Activated CD4-positive, alpha-beta memory T cell treated with anti-CD3 and anti-CD28 coated beads for 36 hours (primary cell): ENCODE measurements at regions not wholly inside any gene's neighbourhood (a gene's known extent, or its start where the extent isn't known, plus 50 kb on each side); places are given as distances from the start of the nearest gene placed in this dataset.

Experiments used
- CTCF ChIA-PET: fragments of 350-600 bp; sonication (Branson Sonifier 250); formaldehyde crosslinking; loops from one replicate; lab custom pipeline; 2021; ENCODE audit warnings: antibody characterized with exemption, inconsistent platforms; lab: Charles Lee
- POLR2A ChIA-PET: fragments of 350-600 bp; sonication (Branson Sonifier 250); formaldehyde crosslinking; loops from one replicate; lab custom pipeline; 2021; ENCODE audit warnings: antibody characterized with exemption; lab: Charles Lee
- DNase-seq: peaks from one replicate; pipeline ENCODE4 v3.0.0-alpha.2; 2020
- H3K27ac Mint-ChIP-seq: one replicate; pipeline ENCODE4 v1.8.0; 2021; ENCODE audit warnings: mixed read lengths
- H3K27me3 Mint-ChIP-seq: one replicate; pipeline ENCODE4 v1.8.0; 2021; ENCODE audit warnings: mixed read lengths
- H3K36me3 Mint-ChIP-seq: one replicate; pipeline ENCODE4 v1.8.0; 2021; ENCODE audit warnings: mixed read lengths
- H3K4me1 Mint-ChIP-seq: one replicate; pipeline ENCODE4 v1.8.0; 2021; ENCODE audit warnings: low read depth, mixed read lengths
- H3K4me3 Mint-ChIP-seq: one replicate; pipeline ENCODE4 v1.8.0; 2021; ENCODE audit warnings: mild to moderate bottlenecking, mixed read lengths
- H3K9me3 Mint-ChIP-seq: one replicate; pipeline ENCODE4 v1.8.0; 2021; ENCODE audit warnings: mixed read lengths
- intact Hi-C: fragments of 100-400 bp; cut with micrococcal nuclease; formaldehyde crosslinking; loops from one replicate; pipeline ENCODE4 v1.15.1; 2023

- Mint-ChIP-seq H3K27me3 (peaks cover 9% of the 10 kb centered on the region), H3K27ac (no peak overlapping the region), H3K4me3 (no peak overlapping the region), H3K4me1 (no peaks in the 10 kb centered on the region), H3K36me3 (no peaks in the 10 kb centered on the region), H3K9me3 (no peaks in the 10 kb centered on the region)
- intact Hi-C loops = no loop called here
- no peak for DNase-seq
- CTCF ChIA-PET = no interaction called here
- POLR2A ChIA-PET = no interaction called here
Observed at GRCh38 chr5:58202941-58203444, 256.9 kb downstream of the PLK2 start.

GRCh38 chr5:58201922-58202648, 257.8 kb downstream of the PLK2 start:
- Mint-ChIP-seq H3K27ac (no peak overlapping the region), H3K9me3 (no peaks in the 10 kb centered on the region), H3K27me3 (peaks cover 9% of the 10 kb centered on the region), H3K4me3 (no peak overlapping the region), H3K4me1 (no peaks in the 10 kb centered on the region), H3K36me3 (no peaks in the 10 kb centered on the region)
- POLR2A ChIA-PET = no interaction called here
- DNase-seq = no peak
- intact Hi-C loops = no loop called here
- CTCF ChIA-PET = no interaction called here

- intact Hi-C loops = no loop called here
- H3K27me3 Mint-ChIP-seq = peaks cover 4% of the 10 kb centered on the region
- CTCF ChIA-PET = no interaction called here
Observed at GRCh38 chr5:58200451-58200850, 259.4 kb downstream of the PLK2 start.

GRCh38 chr5:58199087-58199486, 260.8 kb downstream of the PLK2 start:
- ChIA-PET POLR2A (no interaction called here), CTCF (no interaction called here)
- no peak overlapping the region for H3K27ac Mint-ChIP-seq
- intact Hi-C loops = no loop called here
- no peaks in the 10 kb centered on the region for H3K9me3 Mint-ChIP-seq
- no peaks in the 10 kb centered on the region for H3K36me3 Mint-ChIP-seq
- no peak overlapping the region for H3K4me3 Mint-ChIP-seq
- DNase-seq = no peak
- peaks cover 3% of the 10 kb centered on the region for H3K27me3 Mint-ChIP-seq
- no peaks in the 10 kb centered on the region for H3K4me1 Mint-ChIP-seq

More at GRCh38 chr5:58200451-58200850, 259.4 kb downstream of the PLK2 start:
- Mint-ChIP-seq H3K36me3 (no peaks in the 10 kb centered on the region), H3K27ac (no peak overlapping the region), H3K4me3 (no peak overlapping the region), H3K9me3 (no peaks in the 10 kb centered on the region), H3K4me1 (no peaks in the 10 kb centered on the region)
- POLR2A ChIA-PET = no interaction called here
- no peak for DNase-seq

- Mint-ChIP-seq H3K9me3 (no peaks in the 10 kb centered on the region), H3K36me3 (no peaks in the 10 kb centered on the region), H3K4me1 (no peaks in the 10 kb centered on the region), H3K27ac (no peak overlapping the region), H3K27me3 (peaks cover 3% of the 10 kb centered on the region), H3K4me3 (no peak overlapping the region)
- POLR2A ChIA-PET = no interaction called here
- no peak for DNase-seq
- intact Hi-C loops = no loop called here
- CTCF ChIA-PET = no interaction called here
Observed at GRCh38 chr5:58198330-58198729, 261.6 kb downstream of the PLK2 start.

- Mint-ChIP-seq H3K9me3 (no peaks in the 10 kb centered on the region), H3K36me3 (no peaks in the 10 kb centered on the region), H3K27ac (no peak overlapping the region), H3K27me3 (peaks cover 3% of the 10 kb centered on the region), H3K4me1 (no peaks in the 10 kb centered on the region), H3K4me3 (no peak overlapping the region)
- intact Hi-C loops = no loop called here
- DNase-seq = no peak
- ChIA-PET POLR2A (no interaction called here), CTCF (no interaction called here)
Observed at GRCh38 chr5:58197875-58198274, 262.0 kb downstream of the PLK2 start.

- H3K9me3 Mint-ChIP-seq = no peaks in the 10 kb centered on the region
- ChIA-PET CTCF (no interaction called here), POLR2A (no interaction called here)
- no peak overlapping the region for H3K27ac Mint-ChIP-seq
- no peaks in the 10 kb centered on the region for H3K27me3 Mint-ChIP-seq
- intact Hi-C loops = no loop called here
- no peak for DNase-seq
- no peak overlapping the region for H3K4me3 Mint-ChIP-seq
- H3K4me1 Mint-ChIP-seq = no peaks in the 10 kb centered on the region
- H3K36me3 Mint-ChIP-seq = no peaks in the 10 kb centered on the region
Observed at GRCh38 chr5:58191443-58191842, 268.4 kb downstream of the PLK2 start.

GRCh38 chr5:58188262-58188651, 271.6 kb downstream of the PLK2 start:
- Mint-ChIP-seq H3K27me3 (no peaks in the 10 kb centered on the region), H3K9me3 (no peaks in the 10 kb centered on the region), H3K36me3 (no peaks in the 10 kb centered on the region), H3K4me3 (no peak overlapping the region), H3K4me1 (no peaks in the 10 kb centered on the region), H3K27ac (no peak overlapping the region)
- CTCF ChIA-PET = no interaction called here
- intact Hi-C loops = no loop called here
- POLR2A ChIA-PET = no interaction called here
- no peak for DNase-seq

GRCh38 chr5:58187432-58188261, 272.2 kb downstream of the PLK2 start:
- H3K9me3 Mint-ChIP-seq = no peaks in the 10 kb centered on the region
- no peak overlapping the region for H3K27ac Mint-ChIP-seq
- no peaks in the 10 kb centered on the region for H3K36me3 Mint-ChIP-seq
- intact Hi-C loops = no loop called here
- no peak overlapping the region for H3K4me3 Mint-ChIP-seq
- CTCF ChIA-PET = no interaction called here
- no peak for DNase-seq
- H3K27me3 Mint-ChIP-seq = no peaks in the 10 kb centered on the region
- no peaks in the 10 kb centered on the region for H3K4me1 Mint-ChIP-seq
- POLR2A ChIA-PET = no interaction called here

- ChIA-PET CTCF (no interaction called here), POLR2A (no interaction called here)
- Mint-ChIP-seq H3K27ac (no peak overlapping the region), H3K36me3 (no peaks in the 10 kb centered on the region), H3K4me3 (no peak overlapping the region), H3K27me3 (no peaks in the 10 kb centered on the region), H3K4me1 (no peaks in the 10 kb centered on the region), H3K9me3 (no peaks in the 10 kb centered on the region)
- DNase-seq = no peak
- intact Hi-C loops = no loop called here
Observed at GRCh38 chr5:58185801-58186200, 274.1 kb downstream of the PLK2 start.

- no peak overlapping the region for H3K27ac Mint-ChIP-seq
- H3K27me3 Mint-ChIP-seq = no peaks in the 10 kb centered on the region
- CTCF ChIA-PET = no interaction called here
Observed at GRCh38 chr5:58185397-58185796, 274.5 kb downstream of the PLK2 start.

GRCh38 chr5:58184910-58185309, 275.0 kb downstream of the PLK2 start:
- no peak overlapping the region for H3K27ac Mint-ChIP-seq
- H3K36me3 Mint-ChIP-seq = no peaks in the 10 kb centered on the region
- H3K4me1 Mint-ChIP-seq = no peaks in the 10 kb centered on the region
- intact Hi-C loops = no loop called here
- no peak overlapping the region for H3K4me3 Mint-ChIP-seq
- H3K27me3 Mint-ChIP-seq = no peaks in the 10 kb centered on the region
- no peaks in the 10 kb centered on the region for H3K9me3 Mint-ChIP-seq
- DNase-seq = no peak
- ChIA-PET CTCF (no interaction called here), POLR2A (no interaction called here)

More at GRCh38 chr5:58185397-58185796, 274.5 kb downstream of the PLK2 start:
- H3K9me3 Mint-ChIP-seq = no peaks in the 10 kb centered on the region
- DNase-seq = no peak
- POLR2A ChIA-PET = no interaction called here
- H3K36me3 Mint-ChIP-seq = no peaks in the 10 kb centered on the region
- no peak overlapping the region for H3K4me3 Mint-ChIP-seq
- H3K4me1 Mint-ChIP-seq = no peaks in the 10 kb centered on the region
- intact Hi-C loops = no loop called here

GRCh38 chr5:58183786-58184085, 276.1 kb downstream of the PLK2 start:
- POLR2A ChIA-PET = no interaction called here
- Mint-ChIP-seq H3K36me3 (no peaks in the 10 kb centered on the region), H3K27me3 (no peaks in the 10 kb centered on the region), H3K4me1 (no peaks in the 10 kb centered on the region), H3K4me3 (no peak overlapping the region), H3K27ac (no peak overlapping the region), H3K9me3 (no peaks in the 10 kb centered on the region)
- CTCF ChIA-PET = no interaction called here
- intact Hi-C loops = no loop called here
- no peak for DNase-seq
